ENCODE measurements at regions not wholly inside any gene's neighbourhood (a gene's known extent, or its start where the extent isn't known, plus 50 kb on each side); places are given as distances from the start of the nearest gene placed in this dataset.
A peak's percentile ranks its signal among the peaks of the same experiment; 100 is the strongest.

- H3K4me3 ChIP-seq (ENCODE audit: low read length), result peak overlapping the region; percentile 23
- H3K9ac ChIP-seq (ENCODE audit: low read depth, low read length), result peak overlapping the region; percentile 55
- H3K9me3 ChIP-seq (replicated peaks; ENCODE audit: low read length), result no peaks in the 10 kb centered on the region
- H3K36me3 ChIP-seq (ENCODE audit: insufficient read depth, low read length), result no peaks in the 10 kb centered on the region
- H3K27me3 ChIP-seq (ENCODE audit: control insufficient read depth, insufficient read depth, low read length), result no peaks in the 10 kb centered on the region
- peak overlapping the region; percentile 66 for H3K4me2 ChIP-seq (ENCODE audit: low read length)
- peaks cover 39% of the 10 kb centered on the region for H3K4me1 ChIP-seq (ENCODE audit: control insufficient read depth, insufficient read depth, low read length)
Measured at GRCh38 chr3:59558906-59559720, 509.3 kb upstream of the CFAP20DC start.

GRCh38 chr3:59555593-59556315 lies 505.9 kb upstream of the CFAP20DC start:
- Histone ChIP-seq H3K4me1 (ENCODE audit: control insufficient read depth, insufficient read depth, low read length) (peaks cover 23% of the 10 kb centered on the region), H3K27me3 (ENCODE audit: control insufficient read depth, insufficient read depth, low read length) (no peaks in the 10 kb centered on the region), H3K4me2 (ENCODE audit: low read length) (no peak overlapping the region), H3K4me3 (ENCODE audit: low read length) (no peak overlapping the region), H3K9me3 (replicated peaks; ENCODE audit: low read length) (no peaks in the 10 kb centered on the region), H3K9ac (ENCODE audit: low read depth, low read length) (no peak overlapping the region), H3K36me3 (ENCODE audit: insufficient read depth, low read length) (no peaks in the 10 kb centered on the region)

GRCh38 chr3:59553076-59553475 lies 503.3 kb upstream of the CFAP20DC start:
- no peak overlapping the region for H3K9ac ChIP-seq (ENCODE audit: low read depth, low read length)
- H3K4me2 ChIP-seq (ENCODE audit: low read length), result no peak overlapping the region
- H3K36me3 ChIP-seq (ENCODE audit: insufficient read depth, low read length), result no peaks in the 10 kb centered on the region
- peaks cover 7% of the 10 kb centered on the region for H3K4me1 ChIP-seq (ENCODE audit: control insufficient read depth, insufficient read depth, low read length)
- H3K4me3 ChIP-seq (ENCODE audit: low read length), result no peak overlapping the region
- no peaks in the 10 kb centered on the region for H3K9me3 ChIP-seq (replicated peaks; ENCODE audit: low read length)
- no peaks in the 10 kb centered on the region for H3K27me3 ChIP-seq (ENCODE audit: control insufficient read depth, insufficient read depth, low read length)

GRCh38 chr3:59551834-59552233 lies 502.0 kb upstream of the CFAP20DC start:
- peaks cover 7% of the 10 kb centered on the region for H3K4me1 ChIP-seq (ENCODE audit: control insufficient read depth, insufficient read depth, low read length)
- H3K36me3 ChIP-seq (ENCODE audit: insufficient read depth, low read length), result no peaks in the 10 kb centered on the region
- H3K27me3 ChIP-seq (ENCODE audit: control insufficient read depth, insufficient read depth, low read length), result no peaks in the 10 kb centered on the region
- H3K4me2 ChIP-seq (ENCODE audit: low read length), result no peak overlapping the region
- no peak overlapping the region for H3K9ac ChIP-seq (ENCODE audit: low read depth, low read length)
- H3K9me3 ChIP-seq (replicated peaks; ENCODE audit: low read length), result no peaks in the 10 kb centered on the region
- no peak overlapping the region for H3K4me3 ChIP-seq (ENCODE audit: low read length)

GRCh38 chr3:59549962-59550361 lies 500.1 kb upstream of the CFAP20DC start:
- Histone ChIP-seq H3K36me3 (ENCODE audit: insufficient read depth, low read length) (no peaks in the 10 kb centered on the region), H3K27me3 (ENCODE audit: control insufficient read depth, insufficient read depth, low read length) (no peaks in the 10 kb centered on the region), H3K4me2 (ENCODE audit: low read length) (no peak overlapping the region), H3K4me3 (ENCODE audit: low read length) (no peak overlapping the region), H3K4me1 (ENCODE audit: control insufficient read depth, insufficient read depth, low read length) (no peaks in the 10 kb centered on the region), H3K9me3 (replicated peaks; ENCODE audit: low read length) (no peaks in the 10 kb centered on the region), H3K9ac (ENCODE audit: low read depth, low read length) (no peak overlapping the region)

- Histone ChIP-seq H3K9me3 (replicated peaks; ENCODE audit: low read length) (no peaks in the 10 kb centered on the region), H3K4me2 (ENCODE audit: low read length) (no peak overlapping the region), H3K4me1 (ENCODE audit: control insufficient read depth, insufficient read depth, low read length) (no peaks in the 10 kb centered on the region), H3K4me3 (ENCODE audit: low read length) (no peak overlapping the region), H3K9ac (ENCODE audit: low read depth, low read length) (no peak overlapping the region), H3K36me3 (ENCODE audit: insufficient read depth, low read length) (no peaks in the 10 kb centered on the region), H3K27me3 (ENCODE audit: control insufficient read depth, insufficient read depth, low read length) (no peaks in the 10 kb centered on the region)
Measured at GRCh38 chr3:59547874-59548273, 498.0 kb upstream of the CFAP20DC start.

- Histone ChIP-seq H3K9ac (ENCODE audit: low read depth, low read length) (no peak overlapping the region), H3K4me3 (ENCODE audit: low read length) (no peak overlapping the region), H3K4me1 (ENCODE audit: control insufficient read depth, insufficient read depth, low read length) (no peaks in the 10 kb centered on the region), H3K9me3 (replicated peaks; ENCODE audit: low read length) (no peaks in the 10 kb centered on the region), H3K4me2 (ENCODE audit: low read length) (no peak overlapping the region), H3K27me3 (ENCODE audit: control insufficient read depth, insufficient read depth, low read length) (no peaks in the 10 kb centered on the region), H3K36me3 (ENCODE audit: insufficient read depth, low read length) (no peaks in the 10 kb centered on the region)
Measured at GRCh38 chr3:59546522-59546921, 496.7 kb upstream of the CFAP20DC start.

GRCh38 chr3:59545374-59545773 lies 495.5 kb upstream of the CFAP20DC start:
- Histone ChIP-seq H3K4me1 (ENCODE audit: control insufficient read depth, insufficient read depth, low read length) (peaks cover 6% of the 10 kb centered on the region), H3K27me3 (ENCODE audit: control insufficient read depth, insufficient read depth, low read length) (no peaks in the 10 kb centered on the region), H3K9me3 (replicated peaks; ENCODE audit: low read length) (no peaks in the 10 kb centered on the region), H3K36me3 (ENCODE audit: insufficient read depth, low read length) (no peaks in the 10 kb centered on the region), H3K9ac (ENCODE audit: low read depth, low read length) (no peak overlapping the region), H3K4me2 (ENCODE audit: low read length) (no peak overlapping the region), H3K4me3 (ENCODE audit: low read length) (no peak overlapping the region)

- Histone ChIP-seq H3K27me3 (ENCODE audit: control insufficient read depth, insufficient read depth, low read length) (no peaks in the 10 kb centered on the region), H3K9me3 (replicated peaks; ENCODE audit: low read length) (no peaks in the 10 kb centered on the region), H3K9ac (ENCODE audit: low read depth, low read length) (no peak overlapping the region), H3K36me3 (ENCODE audit: insufficient read depth, low read length) (no peaks in the 10 kb centered on the region), H3K4me3 (ENCODE audit: low read length) (no peak overlapping the region), H3K4me2 (ENCODE audit: low read length) (no peak overlapping the region), H3K4me1 (ENCODE audit: control insufficient read depth, insufficient read depth, low read length) (peaks cover 19% of the 10 kb centered on the region)
Measured at GRCh38 chr3:59542276-59542675, 492.5 kb upstream of the CFAP20DC start.

- H3K27me3 ChIP-seq (ENCODE audit: control insufficient read depth, insufficient read depth, low read length), result no peaks in the 10 kb centered on the region
- H3K4me3 ChIP-seq (ENCODE audit: low read length), result no peak overlapping the region
- H3K9me3 ChIP-seq (replicated peaks; ENCODE audit: low read length), result no peaks in the 10 kb centered on the region
- peak overlapping the region; percentile 7 for H3K9ac ChIP-seq (ENCODE audit: low read depth, low read length)
- peaks cover 28% of the 10 kb centered on the region for H3K4me1 ChIP-seq (ENCODE audit: control insufficient read depth, insufficient read depth, low read length)
- H3K4me2 ChIP-seq (ENCODE audit: low read length), result peak overlapping the region; percentile 9
- no peaks in the 10 kb centered on the region for H3K36me3 ChIP-seq (ENCODE audit: insufficient read depth, low read length)
Measured at GRCh38 chr3:59540696-59541095, 490.9 kb upstream of the CFAP20DC start.

GRCh38 chr3:59540241-59540640 lies 490.4 kb upstream of the CFAP20DC start:
- Histone ChIP-seq H3K36me3 (ENCODE audit: insufficient read depth, low read length) (no peaks in the 10 kb centered on the region), H3K9ac (ENCODE audit: low read depth, low read length) (peak overlapping the region; percentile 7), H3K9me3 (replicated peaks; ENCODE audit: low read length) (no peaks in the 10 kb centered on the region), H3K4me2 (ENCODE audit: low read length) (peak overlapping the region; percentile 9), H3K27me3 (ENCODE audit: control insufficient read depth, insufficient read depth, low read length) (no peaks in the 10 kb centered on the region), H3K4me3 (ENCODE audit: low read length) (no peak overlapping the region), H3K4me1 (ENCODE audit: control insufficient read depth, insufficient read depth, low read length) (peaks cover 33% of the 10 kb centered on the region)
